NCI-H2107 treated with DMSO at 0.1 percent for 48 hours (cell line): ENCODE measurements at regions not wholly inside any gene's neighbourhood (a gene's known extent, or its start where the extent isn't known, plus 50 kb on each side); places are given as distances from the start of the nearest gene placed in this dataset.
"Not testable (repeated sequence)": the region's sequence is repeated elsewhere in the genome, so short reads cannot be mapped to it uniquely, and the experiment has no call there.

Experiments used
- DNase-seq: peaks from one replicate; lab custom pipeline; 2025; ENCODE audit not compliant: unreplicated experiment; lab: John Stamatoyannopoulos, UW

- no peak for DNase-seq
Observed at GRCh38 chr10:28137907-28138880, 139.3 kb upstream of the ODAD2 start.

- no peak for DNase-seq
Observed at GRCh38 chr10:28135258-28135657, 136.4 kb upstream of the ODAD2 start.

GRCh38 chr10:28130267-28130666, 131.4 kb upstream of the ODAD2 start:
- no peak for DNase-seq

GRCh38 chr10:28127881-28128280, 129.0 kb upstream of the ODAD2 start:
- DNase-seq: no peak

GRCh38 chr10:28125701-28126100, 126.8 kb upstream of the ODAD2 start:
- DNase-seq: no peak

- DNase-seq: no peak
Observed at GRCh38 chr10:28120795-28121194, 121.9 kb upstream of the ODAD2 start.

GRCh38 chr10:28120043-28120749, 121.3 kb upstream of the ODAD2 start:
- DNase-seq: peak; percentile 19

- DNase-seq: no peak
Observed at GRCh38 chr10:28118985-28119628, 120.2 kb upstream of the ODAD2 start.

- DNase-seq: no peak
Observed at GRCh38 chr10:28113202-28113601, 114.3 kb upstream of the ODAD2 start.

- no peak for DNase-seq
Observed at GRCh38 chr10:28111712-28112111, 112.8 kb upstream of the ODAD2 start.

GRCh38 chr10:28105561-28105960, 106.7 kb upstream of the ODAD2 start:
- no peak for DNase-seq

- no peak for DNase-seq
Observed at GRCh38 chr10:28097633-28098032, 98.8 kb upstream of the ODAD2 start.

- DNase-seq: no peak
Observed at GRCh38 chr10:28095791-28096378, 97.0 kb upstream of the ODAD2 start.

GRCh38 chr10:28094121-28094520, 95.2 kb upstream of the ODAD2 start:
- DNase-seq: no peak

GRCh38 chr10:28091913-28092312, 93.0 kb upstream of the ODAD2 start:
- no peak for DNase-seq

- DNase-seq: no peak
Observed at GRCh38 chr10:28090506-28090905, 91.6 kb upstream of the ODAD2 start.

GRCh38 chr10:28089467-28089866, 90.6 kb upstream of the ODAD2 start:
- no peak for DNase-seq

GRCh38 chr10:28087661-28088351, 88.9 kb upstream of the ODAD2 start:
- DNase-seq: no peak

- not testable (repeated sequence) for DNase-seq
Observed at GRCh38 chr10:28085760-28086159, 86.9 kb upstream of the ODAD2 start.

GRCh38 chr10:28082885-28083284, 84.0 kb upstream of the ODAD2 start:
- DNase-seq: no peak

GRCh38 chr10:28082316-28082715, 83.4 kb upstream of the ODAD2 start:
- DNase-seq: no peak
